ENCODE measurements at regions not wholly inside any gene's neighbourhood (a gene's known extent, or its start where the extent isn't known, plus 50 kb on each side); places are given as distances from the start of the nearest gene placed in this dataset.
A peak's percentile ranks its signal among the peaks of the same experiment; 100 is the strongest.

DNA sequence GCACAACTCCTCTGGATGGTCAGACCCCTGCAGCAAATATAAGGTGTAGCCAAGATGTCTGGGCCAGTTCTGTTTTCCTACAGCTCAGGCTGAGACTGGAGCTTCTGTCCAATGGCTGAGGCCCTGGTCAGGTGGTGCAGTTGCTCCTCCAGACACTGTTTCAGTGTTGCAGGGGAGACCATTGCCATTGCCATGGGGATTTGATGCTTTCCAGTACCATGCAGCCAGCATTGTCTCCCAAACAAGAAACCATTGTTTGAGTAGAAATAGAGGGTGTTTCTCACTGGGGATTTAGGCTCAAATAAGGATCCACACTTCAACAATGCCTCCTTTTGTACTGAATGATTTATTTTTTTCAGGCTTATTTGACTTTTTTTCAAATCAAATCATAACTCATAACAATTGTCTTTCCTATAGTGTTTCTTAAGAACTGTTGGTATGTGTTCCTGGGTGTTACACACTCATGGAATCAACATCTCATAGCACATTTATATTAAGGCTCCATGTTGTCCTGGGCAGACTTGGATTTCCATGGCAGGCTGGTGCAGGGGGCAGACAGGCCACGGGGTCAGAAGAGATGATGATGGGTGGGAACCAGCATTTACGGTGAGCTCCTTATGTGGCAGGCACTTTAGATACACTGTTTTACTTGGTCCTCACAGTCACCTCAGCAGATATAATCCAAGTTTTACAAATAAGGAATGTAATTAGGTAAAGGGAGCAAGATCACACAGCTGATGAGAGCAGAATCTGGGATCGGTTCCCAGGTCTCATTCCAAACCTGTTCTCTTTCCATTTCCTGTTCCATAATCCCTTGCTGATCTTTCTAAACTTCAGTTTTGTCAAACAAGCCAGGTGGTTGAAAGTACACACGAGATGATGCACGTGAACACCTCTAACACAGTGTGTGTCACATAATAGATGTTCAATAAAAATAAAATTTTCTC is 95.9 kb upstream of the GNAQ start:
- H3K79me2 ChIP-seq = no peaks in the 10 kb centered on the region
- H3K4me1 ChIP-seq = no peaks in the 10 kb centered on the region
- no peak overlapping the region for H3K4me3 ChIP-seq (ENCODE audit: low read depth, low read length)
- H2AFZ ChIP-seq = no peak overlapping the region
- TF ChIP-seq CTCF (IDR thresholded peaks at IDR 0.05) = no peak
- no peak overlapping the region for H3K4me2 ChIP-seq (ENCODE audit: low read length)
- no peaks in the 10 kb centered on the region for H3K27me3 ChIP-seq (ENCODE audit: control insufficient read depth, insufficient read depth, low read length)
- H3K27ac ChIP-seq = no peak overlapping the region
- no peak overlapping the region for H3K9ac ChIP-seq
- no peaks in the 10 kb centered on the region for H3K9me3 ChIP-seq (ENCODE audit: control insufficient read depth, low read length)
- no peaks in the 10 kb centered on the region for H3K36me3 ChIP-seq (ENCODE audit: control insufficient read depth, insufficient read depth, low read length)

GRCh38 chr9:78123808-78124207 is 92.2 kb upstream of the GNAQ start:
- H3K4me1 ChIP-seq = no peaks in the 10 kb centered on the region
- H3K79me2 ChIP-seq = no peaks in the 10 kb centered on the region
- no peak overlapping the region for H2AFZ ChIP-seq
- no peak overlapping the region for H3K4me3 ChIP-seq (ENCODE audit: low read depth, low read length)
- H3K27me3 ChIP-seq (ENCODE audit: control insufficient read depth, insufficient read depth, low read length) = no peaks in the 10 kb centered on the region
- no peak overlapping the region for H3K4me2 ChIP-seq (ENCODE audit: low read length)
- no peak overlapping the region for H3K27ac ChIP-seq
- TF ChIP-seq CTCF (IDR thresholded peaks at IDR 0.05) = no peak
- H3K9me3 ChIP-seq (ENCODE audit: control insufficient read depth, low read length) = no peaks in the 10 kb centered on the region
- no peak overlapping the region for H3K9ac ChIP-seq
- H3K36me3 ChIP-seq (ENCODE audit: control insufficient read depth, insufficient read depth, low read length) = no peaks in the 10 kb centered on the region

GRCh38 chr9:78122631-78123030 is 91.0 kb upstream of the GNAQ start:
- Histone ChIP-seq H3K27me3 (ENCODE audit: control insufficient read depth, insufficient read depth, low read length) (no peaks in the 10 kb centered on the region), H3K4me1 (no peaks in the 10 kb centered on the region), H3K9ac (no peak overlapping the region), H3K4me3 (ENCODE audit: low read depth, low read length) (no peak overlapping the region), H3K27ac (no peak overlapping the region), H3K9me3 (ENCODE audit: control insufficient read depth, low read length) (no peaks in the 10 kb centered on the region), H3K79me2 (no peaks in the 10 kb centered on the region), H3K4me2 (ENCODE audit: low read length) (no peak overlapping the region), H3K36me3 (ENCODE audit: control insufficient read depth, insufficient read depth, low read length) (no peaks in the 10 kb centered on the region), H2AFZ (no peak overlapping the region)
- no peak for TF ChIP-seq CTCF (IDR thresholded peaks at IDR 0.05)

DNA sequence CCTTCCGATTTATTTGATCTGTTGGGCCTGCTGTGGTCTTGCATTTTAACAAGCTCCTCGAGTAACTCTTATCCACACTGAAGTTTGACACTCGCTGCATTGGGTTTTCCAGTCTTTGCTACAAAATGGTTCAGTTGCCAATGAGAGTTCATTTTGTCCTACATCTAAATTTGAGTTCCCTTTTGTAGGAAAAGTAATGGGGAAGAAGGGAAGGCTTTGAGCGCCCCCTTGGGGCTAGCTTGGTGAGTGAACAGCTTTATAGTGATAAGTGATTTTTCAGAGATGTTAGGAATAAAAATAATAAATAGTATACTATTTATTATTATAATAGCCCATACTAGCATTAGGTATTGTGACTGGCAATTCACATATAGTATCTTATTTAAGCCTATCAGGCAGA is 89.9 kb upstream of the GNAQ start:
- H3K27me3 ChIP-seq (ENCODE audit: control insufficient read depth, insufficient read depth, low read length) = no peaks in the 10 kb centered on the region
- H3K4me2 ChIP-seq (ENCODE audit: low read length) = no peak overlapping the region
- no peaks in the 10 kb centered on the region for H3K79me2 ChIP-seq
- H3K4me3 ChIP-seq (ENCODE audit: low read depth, low read length) = no peak overlapping the region
- H3K36me3 ChIP-seq (ENCODE audit: control insufficient read depth, insufficient read depth, low read length) = no peaks in the 10 kb centered on the region
- H3K4me1 ChIP-seq = no peaks in the 10 kb centered on the region
- H3K9ac ChIP-seq = no peak overlapping the region
- no peaks in the 10 kb centered on the region for H3K9me3 ChIP-seq (ENCODE audit: control insufficient read depth, low read length)
- peak; percentile 6 for TF ChIP-seq CTCF (IDR thresholded peaks at IDR 0.05)
- H3K27ac ChIP-seq = no peak overlapping the region
- H2AFZ ChIP-seq = no peak overlapping the region
